ENCODE measurements at regions not wholly inside any gene's neighbourhood (a gene's known extent, or its start where the extent isn't known, plus 50 kb on each side); places are given as distances from the start of the nearest gene placed in this dataset.

DNA sequence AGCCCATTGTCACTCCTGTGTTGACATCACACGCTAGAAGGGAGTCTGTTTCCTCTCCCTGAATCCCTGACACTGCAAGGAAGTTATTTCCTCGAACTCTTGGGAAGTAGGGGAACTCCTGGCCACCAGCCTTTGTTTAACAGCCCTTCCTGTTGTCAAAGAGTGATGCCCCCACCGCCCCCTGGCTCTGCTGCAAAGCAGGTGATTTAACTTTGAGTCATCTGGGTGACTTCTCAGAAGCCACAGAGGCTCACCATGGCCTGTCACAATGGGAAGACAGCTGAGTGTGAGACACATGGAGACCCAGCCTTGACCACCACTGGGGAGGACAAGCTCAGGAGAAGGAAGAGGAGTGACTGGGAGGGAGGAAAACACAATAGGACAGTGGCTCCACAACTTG lies 182.8 kb downstream of the PSMG1 start (continued):
- TF ChIP-seq, protein P1, sequence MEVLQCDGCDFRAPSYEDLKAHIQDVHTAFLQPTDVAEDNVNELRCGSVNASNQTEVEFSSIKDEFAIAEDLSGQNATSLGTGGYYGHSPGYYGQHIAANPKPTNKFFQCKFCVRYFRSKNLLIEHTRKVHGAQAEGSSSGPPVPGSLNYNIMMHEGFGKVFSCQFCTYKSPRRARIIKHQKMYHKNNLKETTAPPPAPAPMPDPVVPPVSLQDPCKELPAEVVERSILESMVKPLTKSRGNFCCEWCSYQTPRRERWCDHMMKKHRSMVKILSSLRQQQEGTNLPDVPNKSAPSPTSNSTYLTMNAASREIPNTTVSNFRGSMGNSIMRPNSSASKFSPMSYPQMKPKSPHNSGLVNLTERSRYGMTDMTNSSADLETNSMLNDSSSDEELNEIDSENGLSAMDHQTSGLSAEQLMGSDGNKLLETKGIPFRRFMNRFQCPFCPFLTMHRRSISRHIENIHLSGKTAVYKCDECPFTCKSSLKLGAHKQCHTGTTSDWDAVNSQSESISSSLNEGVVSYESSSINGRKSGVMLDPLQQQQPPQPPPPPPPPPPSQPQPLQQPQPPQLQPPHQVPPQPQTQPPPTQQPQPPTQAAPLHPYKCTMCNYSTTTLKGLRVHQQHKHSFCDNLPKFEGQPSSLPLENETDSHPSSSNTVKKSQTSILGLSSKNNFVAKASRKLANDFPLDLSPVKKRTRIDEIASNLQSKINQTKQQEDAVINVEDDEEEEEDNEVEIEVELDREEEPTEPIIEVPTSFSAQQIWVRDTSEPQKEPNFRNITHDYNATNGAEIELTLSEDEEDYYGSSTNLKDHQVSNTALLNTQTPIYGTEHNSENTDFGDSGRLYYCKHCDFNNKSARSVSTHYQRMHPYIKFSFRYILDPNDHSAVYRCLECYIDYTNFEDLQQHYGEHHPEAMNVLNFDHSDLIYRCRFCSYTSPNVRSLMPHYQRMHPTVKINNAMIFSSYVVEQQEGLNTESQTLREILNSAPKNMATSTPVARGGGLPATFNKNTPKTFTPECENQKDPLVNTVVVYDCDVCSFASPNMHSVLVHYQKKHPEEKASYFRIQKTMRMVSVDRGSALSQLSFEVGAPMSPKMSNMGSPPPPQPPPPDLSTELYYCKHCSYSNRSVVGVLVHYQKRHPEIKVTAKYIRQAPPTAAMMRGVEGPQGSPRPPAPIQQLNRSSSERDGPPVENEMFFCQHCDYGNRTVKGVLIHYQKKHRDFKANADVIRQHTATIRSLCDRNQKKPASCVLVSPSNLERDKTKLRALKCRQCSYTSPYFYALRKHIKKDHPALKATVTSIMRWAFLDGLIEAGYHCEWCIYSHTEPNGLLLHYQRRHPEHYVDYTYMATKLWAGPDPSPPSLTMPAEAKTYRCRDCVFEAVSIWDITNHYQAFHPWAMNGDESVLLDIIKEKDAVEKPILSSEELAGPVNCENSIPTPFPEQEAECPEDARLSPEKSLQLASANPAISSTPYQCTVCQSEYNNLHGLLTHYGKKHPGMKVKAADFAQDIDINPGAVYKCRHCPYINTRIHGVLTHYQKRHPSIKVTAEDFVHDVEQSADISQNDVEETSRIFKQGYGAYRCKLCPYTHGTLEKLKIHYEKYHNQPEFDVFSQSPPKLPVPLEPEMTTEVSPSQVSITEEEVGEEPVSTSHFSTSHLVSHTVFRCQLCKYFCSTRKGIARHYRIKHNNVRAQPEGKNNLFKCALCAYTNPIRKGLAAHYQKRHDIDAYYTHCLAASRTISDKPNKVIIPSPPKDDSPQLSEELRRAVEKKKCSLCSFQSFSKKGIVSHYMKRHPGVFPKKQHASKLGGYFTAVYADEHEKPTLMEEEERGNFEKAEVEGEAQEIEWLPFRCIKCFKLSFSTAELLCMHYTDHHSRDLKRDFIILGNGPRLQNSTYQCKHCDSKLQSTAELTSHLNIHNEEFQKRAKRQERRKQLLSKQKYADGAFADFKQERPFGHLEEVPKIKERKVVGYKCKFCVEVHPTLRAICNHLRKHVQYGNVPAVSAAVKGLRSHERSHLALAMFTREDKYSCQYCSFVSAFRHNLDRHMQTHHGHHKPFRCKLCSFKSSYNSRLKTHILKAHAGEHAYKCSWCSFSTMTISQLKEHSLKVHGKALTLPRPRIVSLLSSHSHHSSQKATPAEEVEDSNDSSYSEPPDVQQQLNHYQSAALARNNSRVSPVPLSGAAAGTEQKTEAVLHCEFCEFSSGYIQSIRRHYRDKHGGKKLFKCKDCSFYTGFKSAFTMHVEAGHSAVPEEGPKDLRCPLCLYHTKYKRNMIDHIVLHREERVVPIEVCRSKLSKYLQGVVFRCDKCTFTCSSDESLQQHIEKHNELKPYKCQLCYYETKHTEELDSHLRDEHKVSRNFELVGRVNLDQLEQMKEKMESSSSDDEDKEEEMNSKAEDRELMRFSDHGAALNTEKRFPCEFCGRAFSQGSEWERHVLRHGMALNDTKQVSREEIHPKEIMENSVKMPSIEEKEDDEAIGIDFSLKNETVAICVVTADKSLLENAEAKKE (CRISPR knock-in tag; IDR thresholded peaks at IDR 0.05), result no peak

DNA sequence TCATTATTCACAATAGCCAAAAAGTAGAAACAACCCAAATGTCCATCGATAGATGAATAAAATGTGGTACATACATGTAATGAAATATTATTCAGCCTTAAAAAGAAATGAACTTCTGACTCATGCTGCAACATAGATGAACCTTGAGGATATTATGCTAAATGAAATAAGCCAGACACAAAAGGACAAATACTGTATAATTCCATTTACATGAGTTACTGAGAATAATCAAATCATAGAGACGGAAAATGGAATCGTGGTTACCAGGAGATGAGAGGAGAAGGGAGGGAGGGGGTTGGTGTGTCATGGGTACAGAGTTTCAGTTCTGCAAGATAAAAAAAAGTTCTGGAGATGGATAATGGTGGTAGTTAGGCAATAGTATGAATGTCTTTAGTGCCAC lies 184.1 kb downstream of the PSMG1 start:
- Mint-ChIP-seq H3K27ac (no peak overlapping the region), H3K4me1 (peaks cover 6% of the 10 kb centered on the region; the same call in 1 of the 3 replicates)
- TF ChIP-seq POLR2AphosphoS5 (IDR thresholded peaks at IDR 0.05; ENCODE audit: low read depth) (no peak), EZH2phosphoT487 (IDR thresholded peaks at IDR 0.05; ENCODE audit: unreplicated experiment) (no peak), STAT1 (IDR thresholded peaks at IDR 0.05; ENCODE audit: unreplicated experiment) (no peak), EZH2 (IDR thresholded peaks at IDR 0.05; ENCODE audit: low read depth, unreplicated experiment) (no peak), ZNF331 (CRISPR knock-in tag; IDR thresholded peaks at IDR 0.05; ENCODE audit: low read depth) (no peak), JUNB (IDR thresholded peaks at IDR 0.05; ENCODE audit: unreplicated experiment) (no peak)
- TF ChIP-seq, protein P2, sequence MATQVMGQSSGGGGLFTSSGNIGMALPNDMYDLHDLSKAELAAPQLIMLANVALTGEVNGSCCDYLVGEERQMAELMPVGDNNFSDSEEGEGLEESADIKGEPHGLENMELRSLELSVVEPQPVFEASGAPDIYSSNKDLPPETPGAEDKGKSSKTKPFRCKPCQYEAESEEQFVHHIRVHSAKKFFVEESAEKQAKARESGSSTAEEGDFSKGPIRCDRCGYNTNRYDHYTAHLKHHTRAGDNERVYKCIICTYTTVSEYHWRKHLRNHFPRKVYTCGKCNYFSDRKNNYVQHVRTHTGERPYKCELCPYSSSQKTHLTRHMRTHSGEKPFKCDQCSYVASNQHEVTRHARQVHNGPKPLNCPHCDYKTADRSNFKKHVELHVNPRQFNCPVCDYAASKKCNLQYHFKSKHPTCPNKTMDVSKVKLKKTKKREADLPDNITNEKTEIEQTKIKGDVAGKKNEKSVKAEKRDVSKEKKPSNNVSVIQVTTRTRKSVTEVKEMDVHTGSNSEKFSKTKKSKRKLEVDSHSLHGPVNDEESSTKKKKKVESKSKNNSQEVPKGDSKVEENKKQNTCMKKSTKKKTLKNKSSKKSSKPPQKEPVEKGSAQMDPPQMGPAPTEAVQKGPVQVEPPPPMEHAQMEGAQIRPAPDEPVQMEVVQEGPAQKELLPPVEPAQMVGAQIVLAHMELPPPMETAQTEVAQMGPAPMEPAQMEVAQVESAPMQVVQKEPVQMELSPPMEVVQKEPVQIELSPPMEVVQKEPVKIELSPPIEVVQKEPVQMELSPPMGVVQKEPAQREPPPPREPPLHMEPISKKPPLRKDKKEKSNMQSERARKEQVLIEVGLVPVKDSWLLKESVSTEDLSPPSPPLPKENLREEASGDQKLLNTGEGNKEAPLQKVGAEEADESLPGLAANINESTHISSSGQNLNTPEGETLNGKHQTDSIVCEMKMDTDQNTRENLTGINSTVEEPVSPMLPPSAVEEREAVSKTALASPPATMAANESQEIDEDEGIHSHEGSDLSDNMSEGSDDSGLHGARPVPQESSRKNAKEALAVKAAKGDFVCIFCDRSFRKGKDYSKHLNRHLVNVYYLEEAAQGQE (IDR thresholded peaks at IDR 0.05; ENCODE audit: unreplicated experiment), result no peak
- TF ChIP-seq, protein P3, sequence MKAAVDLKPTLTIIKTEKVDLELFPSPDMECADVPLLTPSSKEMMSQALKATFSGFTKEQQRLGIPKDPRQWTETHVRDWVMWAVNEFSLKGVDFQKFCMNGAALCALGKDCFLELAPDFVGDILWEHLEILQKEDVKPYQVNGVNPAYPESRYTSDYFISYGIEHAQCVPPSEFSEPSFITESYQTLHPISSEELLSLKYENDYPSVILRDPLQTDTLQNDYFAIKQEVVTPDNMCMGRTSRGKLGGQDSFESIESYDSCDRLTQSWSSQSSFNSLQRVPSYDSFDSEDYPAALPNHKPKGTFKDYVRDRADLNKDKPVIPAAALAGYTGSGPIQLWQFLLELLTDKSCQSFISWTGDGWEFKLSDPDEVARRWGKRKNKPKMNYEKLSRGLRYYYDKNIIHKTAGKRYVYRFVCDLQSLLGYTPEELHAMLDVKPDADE (IDR thresholded peaks at IDR 0.05), result no peak

More for the DNA sequence above, 184.1 kb downstream of the PSMG1 start:
- no peak overlapping the region for H3K4me3 Mint-ChIP-seq
- Histone ChIP-seq H3K36me3 (ENCODE audit: insufficient read depth) (no peaks in the 10 kb centered on the region), H4K20me1 (replicated peaks; ENCODE audit: insufficient read depth) (no peaks in the 10 kb centered on the region), H3K4me3 (no peak overlapping the region), H3K27me3 (ENCODE audit: insufficient read depth) (no peaks in the 10 kb centered on the region), H3K27ac (ENCODE audit: low read depth) (no peak overlapping the region), H3K4me1 (ENCODE audit: insufficient read depth) (no peaks in the 10 kb centered on the region), H3K4me2 (no peak overlapping the region), H3K9me2 (ENCODE audit: insufficient read depth) (no peaks in the 10 kb centered on the region), H3F3A (replicated peaks; ENCODE audit: low read depth) (no peaks in the 10 kb centered on the region), H2AFZ (no peak overlapping the region), H3K79me2 (replicated peaks; ENCODE audit: insufficient read depth) (no peaks in the 10 kb centered on the region)
- H3K9me3 Mint-ChIP-seq, result no peaks in the 10 kb centered on the region
- peaks cover 7% of the 10 kb centered on the region for H3K27me3 Mint-ChIP-seq (ENCODE audit: insufficient read depth, low read depth, poor library complexity)
- no peak for DNase-seq (ENCODE audit: low spot score)
- no peak for ATAC-seq
- H3K36me3 Mint-ChIP-seq (ENCODE audit: low read depth), result no peaks in the 10 kb centered on the region
